ENCODE measurements at regions not wholly inside any gene's neighbourhood (a gene's known extent, or its start where the extent isn't known, plus 50 kb on each side); places are given as distances from the start of the nearest gene placed in this dataset.

DNA sequence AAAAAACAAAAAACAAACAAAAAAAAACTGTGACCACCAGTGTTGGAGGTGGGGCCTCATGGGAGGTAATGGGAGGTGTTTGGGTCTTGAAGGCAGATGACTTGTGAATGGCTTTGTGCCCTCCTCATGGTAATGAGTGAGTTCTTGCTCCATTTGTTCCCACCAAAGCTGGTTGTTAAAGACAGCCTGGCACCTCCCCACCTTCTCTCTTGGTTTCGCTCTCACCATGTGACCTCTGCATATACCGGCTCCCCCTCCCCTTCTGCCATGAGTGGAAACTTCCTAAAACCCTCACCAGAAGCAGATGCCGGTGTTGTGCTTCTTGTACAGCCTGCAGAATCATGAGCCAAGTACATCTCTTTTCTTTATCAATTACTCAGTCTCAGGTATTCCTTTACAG lies 61.5 kb upstream of the ATP11B start:
- Mint-ChIP-seq H3K36me3 (no peaks in the 10 kb centered on the region), H3K4me1 (peaks cover 6% of the 10 kb centered on the region), H3K27ac (no peak overlapping the region), H3K4me3 (no peak overlapping the region), H3K27me3 (peaks cover 13% of the 10 kb centered on the region), H3K9me3 (no peaks in the 10 kb centered on the region)
- DNase-seq: no peak

DNA sequence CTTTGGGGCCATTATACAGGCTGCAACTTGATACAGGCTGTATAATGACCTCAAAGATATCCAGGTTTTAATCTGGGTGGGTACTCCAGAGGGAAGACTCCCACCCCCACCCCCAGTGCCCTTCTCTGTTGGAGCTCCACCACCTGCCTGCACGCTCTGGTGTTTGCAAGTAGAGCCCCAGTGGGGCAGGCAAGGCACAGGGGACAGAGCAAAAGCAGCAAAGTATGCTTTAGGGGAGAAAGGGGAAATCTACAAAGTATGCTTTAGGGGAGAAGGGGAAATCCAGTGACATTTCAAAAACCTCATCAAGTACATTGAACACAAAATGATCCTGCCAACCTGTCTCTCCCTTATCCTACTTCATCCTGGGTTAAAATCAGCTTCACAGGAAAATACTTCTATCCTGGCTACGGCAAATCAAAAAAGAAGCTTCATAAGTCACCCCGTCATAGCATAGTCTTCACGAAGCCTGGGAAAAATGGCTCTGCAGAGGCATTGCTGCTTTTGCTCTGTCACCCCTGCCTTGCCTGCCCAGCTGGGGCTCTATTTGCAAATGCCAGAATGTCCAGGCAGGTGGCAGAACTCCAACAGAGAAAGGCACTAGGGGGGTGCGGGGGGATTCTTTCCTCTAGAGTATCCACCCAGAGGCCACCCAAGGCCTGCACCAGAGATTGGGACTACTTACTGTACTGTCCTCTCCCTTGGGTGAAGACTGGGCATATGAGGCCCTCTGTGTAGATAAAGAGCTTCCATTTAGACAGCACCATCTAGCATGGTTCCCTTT lies 60.9 kb upstream of the ATP11B start:
- Mint-ChIP-seq H3K27ac (no peak overlapping the region), H3K36me3 (no peaks in the 10 kb centered on the region), H3K4me1 (peaks cover 6% of the 10 kb centered on the region), H3K4me3 (no peak overlapping the region), H3K9me3 (no peaks in the 10 kb centered on the region), H3K27me3 (peaks cover 13% of the 10 kb centered on the region)
- no peak for DNase-seq

DNA sequence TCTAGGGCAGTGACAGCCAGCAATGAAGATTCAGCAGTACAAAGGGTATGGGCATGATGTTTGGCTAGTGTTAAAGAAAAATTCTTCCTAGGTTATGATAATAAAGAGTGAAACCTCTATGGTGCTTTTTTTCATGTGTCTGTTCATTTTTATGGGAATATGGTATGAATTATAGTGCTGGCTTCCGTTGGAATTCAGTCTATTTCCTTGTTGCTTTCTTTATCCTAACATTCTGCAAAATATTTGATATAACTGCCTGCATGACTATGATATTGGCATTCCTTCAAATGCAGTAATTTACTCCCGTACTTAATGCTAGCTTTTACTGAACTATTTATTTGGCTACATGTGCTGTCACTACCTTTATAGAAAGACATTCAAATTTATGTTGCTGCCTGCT lies 57.6 kb upstream of the ATP11B start:
- Mint-ChIP-seq H3K9me3 (no peaks in the 10 kb centered on the region), H3K4me1 (peaks cover 2% of the 10 kb centered on the region), H3K4me3 (no peak overlapping the region), H3K36me3 (no peaks in the 10 kb centered on the region), H3K27me3 (peaks cover 5% of the 10 kb centered on the region), H3K27ac (no peak overlapping the region)
- DNase-seq: no peak

DNA sequence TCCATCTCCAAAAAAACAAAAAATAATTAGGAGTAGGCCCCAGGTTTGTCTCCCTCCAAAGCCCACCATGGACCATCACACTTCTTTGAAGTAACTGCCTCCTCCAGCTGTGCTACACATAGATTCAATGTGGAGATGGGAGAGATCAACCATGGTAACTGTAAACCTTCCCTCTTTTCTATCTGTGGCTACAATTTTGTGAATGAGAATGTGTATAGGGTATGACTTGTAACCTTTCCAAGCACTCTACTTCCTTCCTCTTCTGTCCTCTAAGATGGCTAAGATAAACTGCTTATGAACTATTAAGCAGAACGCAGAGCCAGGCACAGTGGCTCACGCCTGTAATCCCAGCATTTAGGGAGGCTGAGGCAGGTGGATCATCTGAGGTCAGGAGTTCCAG lies 55.5 kb upstream of the ATP11B start:
- H3K27ac Mint-ChIP-seq: no peak overlapping the region
- peaks cover 16% of the 10 kb centered on the region for H3K27me3 Mint-ChIP-seq
- DNase-seq: no peak
- peaks cover 2% of the 10 kb centered on the region for H3K4me1 Mint-ChIP-seq
- H3K36me3 Mint-ChIP-seq: peaks cover 1% of the 10 kb centered on the region
- no peak overlapping the region for H3K4me3 Mint-ChIP-seq
- H3K9me3 Mint-ChIP-seq: no peaks in the 10 kb centered on the region

DNA sequence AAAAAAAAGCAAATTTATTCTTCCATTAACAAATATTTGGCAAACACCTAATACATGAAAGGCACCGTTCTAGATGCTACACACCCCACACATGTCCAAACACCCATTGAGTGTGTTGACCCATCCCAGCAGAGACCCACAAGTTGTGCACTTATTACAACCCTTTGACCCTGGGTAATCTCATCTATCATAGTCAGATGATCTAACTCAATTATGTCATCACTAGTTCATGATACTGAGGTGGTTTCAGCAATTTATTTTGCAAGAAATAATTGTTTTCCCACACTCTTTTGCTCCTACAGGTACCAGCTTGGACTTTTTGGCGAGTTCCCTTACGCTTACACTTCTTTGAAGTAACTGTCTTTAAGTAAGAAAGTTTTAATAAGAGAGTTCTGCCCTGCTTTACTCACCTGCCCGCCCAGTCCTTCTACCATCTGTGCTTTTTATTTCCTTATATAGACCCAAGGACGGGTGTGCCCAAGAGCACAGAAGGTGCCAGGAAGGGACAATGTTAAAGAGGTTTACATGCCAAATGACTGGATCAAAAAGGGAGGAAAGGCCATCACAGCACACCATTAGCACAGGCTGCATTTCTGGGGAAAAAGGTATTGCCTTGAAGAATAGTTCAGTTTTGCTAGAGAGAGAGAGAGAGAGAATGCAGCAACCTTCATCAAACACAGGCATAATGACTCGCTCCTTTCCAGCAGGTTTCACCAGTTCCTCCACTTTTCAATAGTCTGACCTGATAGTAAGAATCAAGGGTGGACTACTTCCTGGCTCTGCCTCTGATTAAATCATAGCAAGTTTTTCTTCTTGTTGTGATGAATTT lies 54.5 kb upstream of the ATP11B start:
- H3K9me3 Mint-ChIP-seq: no peaks in the 10 kb centered on the region
- peaks cover 16% of the 10 kb centered on the region for H3K27me3 Mint-ChIP-seq
- peaks cover 2% of the 10 kb centered on the region for H3K4me1 Mint-ChIP-seq
- H3K36me3 Mint-ChIP-seq: peaks cover 1% of the 10 kb centered on the region
- DNase-seq: no peak
- no peak overlapping the region for H3K4me3 Mint-ChIP-seq
- H3K27ac Mint-ChIP-seq: no peak overlapping the region

GRCh38 chr3:182739619-182740018 lies 53.7 kb upstream of the ATP11B start:
- peaks cover 2% of the 10 kb centered on the region for H3K4me1 Mint-ChIP-seq
- no peaks in the 10 kb centered on the region for H3K9me3 Mint-ChIP-seq
- DNase-seq: no peak
- no peak overlapping the region for H3K4me3 Mint-ChIP-seq
- H3K27me3 Mint-ChIP-seq: peaks cover 16% of the 10 kb centered on the region
- peaks cover 1% of the 10 kb centered on the region for H3K36me3 Mint-ChIP-seq
- H3K27ac Mint-ChIP-seq: no peak overlapping the region

DNA sequence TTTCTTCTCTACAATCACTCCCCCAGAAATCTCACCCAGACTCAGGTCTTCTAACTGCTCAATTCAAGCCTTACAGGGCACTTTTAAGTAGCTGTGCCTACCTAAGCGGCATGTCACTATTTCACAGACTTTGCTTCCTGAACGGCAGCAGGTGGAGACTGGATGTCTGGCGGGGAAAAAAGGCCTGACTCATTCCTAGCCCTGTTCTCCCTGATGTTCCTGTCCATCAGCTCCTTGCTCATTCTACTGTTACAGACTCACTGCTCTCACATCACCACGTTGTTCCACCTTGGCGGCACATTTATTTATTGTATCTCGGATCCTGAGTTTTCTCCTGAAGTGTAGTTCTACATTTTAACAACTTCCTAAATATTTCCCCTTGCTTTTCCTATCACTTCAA lies 52.6 kb upstream of the ATP11B start:
- Mint-ChIP-seq H3K9me3 (no peaks in the 10 kb centered on the region), H3K27me3 (peaks cover 16% of the 10 kb centered on the region), H3K4me1 (peaks cover 2% of the 10 kb centered on the region), H3K36me3 (peaks cover 1% of the 10 kb centered on the region), H3K4me3 (no peak overlapping the region), H3K27ac (no peak overlapping the region)
- DNase-seq: no peak

DNA sequence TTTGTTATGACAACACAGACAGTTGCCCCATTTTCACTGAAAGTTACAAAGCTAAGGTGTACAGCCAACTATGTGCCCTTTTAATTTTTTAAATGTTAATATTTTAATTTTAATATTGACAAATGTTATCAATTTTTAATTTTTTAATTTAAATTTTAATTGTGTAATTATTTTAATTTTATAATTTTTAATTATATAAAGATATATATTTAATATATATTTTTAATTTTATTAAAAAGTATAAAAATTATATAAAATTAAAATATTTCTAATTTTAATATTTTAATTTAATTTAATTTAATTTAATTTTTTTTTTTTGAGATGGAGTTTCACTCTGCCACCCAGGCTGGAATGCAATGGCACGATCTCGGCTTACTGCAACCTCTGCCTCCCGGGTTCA lies 52.1 kb upstream of the ATP11B start:
- Mint-ChIP-seq H3K4me3 (no peak overlapping the region), H3K27ac (no peak overlapping the region), H3K4me1 (peaks cover 2% of the 10 kb centered on the region), H3K27me3 (peaks cover 16% of the 10 kb centered on the region), H3K36me3 (peaks cover 1% of the 10 kb centered on the region), H3K9me3 (no peaks in the 10 kb centered on the region)
- DNase-seq: no peak

Measured in activated naive CD8-positive, alpha-beta T cell treated with anti-CD3 and anti-CD28 coated beads for 36 hours (primary cell).